HCT116 (cell line): ENCODE measurements at regions not wholly inside any gene's neighbourhood (a gene's known extent, or its start where the extent isn't known, plus 50 kb on each side); places are given as distances from the start of the nearest gene placed in this dataset.

Experiments
- ATAC-seq: fragments of 200-7000 bp; cut with Tn5 transposase; 2 replicates; pipeline ENCODE4 v1.9.1; 2020; ENCODE audit warnings: mild to moderate bottlenecking, moderate library complexity
- BruUV-seq: library from RNA; stranded (reverse); fragments of 400-500 nt; replicated peaks from 2 replicates; lab custom pipeline; 2021; lab: Mats Ljungman, UMichigan
- CTCF ChIA-PET: fragments of 300-600 bp; sonication (Branson Sonifier 250); formaldehyde crosslinking; loops from one replicate; lab custom pipeline; 2021; ENCODE audit warnings: antibody characterized with exemption; lab: Charles Lee
- POLR2A ChIA-PET: fragments of 300-600, 350-600 bp; sonication (Branson Sonifier 250); formaldehyde crosslinking; loops from one replicate; lab custom pipeline; 2021; ENCODE audit warnings: antibody characterized with exemption; lab: Charles Lee
- RAD21 ChIA-PET, 2 experiments: fragments of 300-600 bp; sonication (Branson Sonifier 250); formaldehyde crosslinking; loops; one replicate each; lab custom pipeline; 2023; ENCODE audit warnings: low total read pairs in 2 of 2; ENCODE audit not compliant: uncharacterized antibody in 2 of 2, unreplicated experiment in 2 of 2, low non-redundant PET in 1 of 2; lab: Charles Lee
- DNase-seq: peaks from one replicate; pipeline ENCODE4 v3.0.0-alpha.2; 2010; ENCODE audit warnings: low read depth, low spot score
- H2AFZ ChIP-seq: fragments of 200-600 bp; shearing (Covaris generic), sonication (generic); 2 replicates; pipeline ENCODE4 v1.6.1; 2017; ENCODE audit warnings: low read depth, mixed run types, mixed read lengths, antibody characterized with exemption, low read length; ENCODE audit not compliant: poor library complexity, severe bottlenecking
- H3K27ac ChIP-seq: 2 replicates; pipeline ENCODE4 v1.5.1; 2012; ENCODE audit warnings: low read depth, low read length
- H3K27me3 ChIP-seq: fragments of 200-600 bp; sonication (generic); 2 replicates; pipeline ENCODE4 v1.6.1; 2016; ENCODE audit warnings: mixed run types, low read length, mixed read lengths; ENCODE audit not compliant: insufficient read depth
- H3K36me3 ChIP-seq, 2 experiments: fragments of 200-500 bp in 1 of 2; fragments of 200-600 bp in 1 of 2; sonication (Bioruptor generic) in 1 of 2; sonication (generic) in 1 of 2; 2 replicates each; pipeline versions ENCODE4 v1.5.1 to v1.6.1; 2014 to 2016; ENCODE audit warnings: low read length in 2 of 2, inconsistent platforms in 1 of 2, mixed read lengths in 1 of 2, mixed run types in 1 of 2; ENCODE audit not compliant: insufficient read depth in 2 of 2, control insufficient read depth in 1 of 2
- H3K4me1 ChIP-seq, 2 experiments: fragments of 200-600 bp in 1 of 2; sonication (generic) in 1 of 2; 2 replicates each; pipeline versions ENCODE4 v1.5.1 to v1.6.1; 2012 to 2017; ENCODE audit warnings: low read length in 2 of 2, inconsistent platforms in 1 of 2, mild to moderate bottlenecking in 1 of 2, mixed read lengths in 1 of 2, mixed run types in 1 of 2, moderate library complexity in 1 of 2; ENCODE audit not compliant: insufficient read depth in 2 of 2, control insufficient read depth in 1 of 2
- H3K4me2 ChIP-seq: fragments of 200-600 bp; sonication (generic); 2 replicates; pipeline ENCODE4 v1.6.1; 2017; ENCODE audit warnings: mixed run types, low read length, mixed read lengths
- H3K4me3 ChIP-seq, 2 experiments: fragments of 200-600 bp in 1 of 2; sonication (generic) in 1 of 2; replicated peaks in 1 of 2; 2 replicates each; pipeline ENCODE4 v1.5.1; 2011 to 2016; ENCODE audit warnings: low read length in 2 of 2, control low read depth in 1 of 2, low read depth in 1 of 2, mild to moderate bottlenecking in 1 of 2, mixed read lengths in 1 of 2, mixed run types in 1 of 2
- H3K79me2 ChIP-seq: fragments of 200-600 bp; sonication (generic); 2 replicates; pipeline ENCODE4 v1.6.1; 2017; ENCODE audit warnings: mild to moderate bottlenecking, mixed run types, low read length, moderate library complexity, mixed read lengths; ENCODE audit not compliant: insufficient read depth
- H3K9ac ChIP-seq: fragments of 200-600 bp; sonication (generic); 2 replicates; pipeline ENCODE4 v1.6.1; 2016; ENCODE audit warnings: low read length, mixed read lengths
- H3K9me2 ChIP-seq: fragments of 200-600 bp; sonication (generic), shearing (Covaris generic); 2 replicates; pipeline ENCODE4 v1.6.1; 2017; ENCODE audit warnings: mixed run types, mild to moderate bottlenecking, moderate library complexity; ENCODE audit not compliant: insufficient read depth
- H3K9me3 ChIP-seq, 2 experiments: fragments of 200-500 bp in 1 of 2; fragments of 200-600 bp in 1 of 2; sonication (Bioruptor generic) in 1 of 2; sonication (generic) in 1 of 2; 2 replicates each; pipeline ENCODE4 v1.6.1; 2014 to 2017; ENCODE audit warnings: low read length in 2 of 2, mixed read lengths in 2 of 2, inconsistent platforms in 1 of 2, low read depth in 1 of 2, mild to moderate bottlenecking in 1 of 2, mixed run types in 1 of 2, moderate library complexity in 1 of 2; ENCODE audit not compliant: control insufficient read depth in 1 of 2, insufficient read depth in 1 of 2
- H4K20me1 ChIP-seq: fragments of 200-600 bp; sonication (generic), shearing (Covaris generic); 2 replicates; pipeline ENCODE4 v1.6.1; 2017; ENCODE audit warnings: mixed run types, mild to moderate bottlenecking, moderate library complexity; ENCODE audit not compliant: insufficient read depth
- ATF3 ChIP-seq: IDR thresholded peaks from 2 replicates; pipeline ENCODE4 v1.6.1; 2012
- CEBPB ChIP-seq: IDR thresholded peaks from 2 replicates; pipeline ENCODE4 v1.6.1; 2012; ENCODE audit warnings: low read depth
- ELF1 ChIP-seq: IDR thresholded peaks from 2 replicates; pipeline ENCODE4 v1.6.1; 2012; ENCODE audit warnings: low read depth, borderline replicate concordance
- EZH2 ChIP-seq: fragments of 200-600 bp; sonication (generic); IDR thresholded peaks from 2 replicates; pipeline ENCODE4 v1.6.1; 2017; ENCODE audit warnings: antibody characterized with exemption, mixed run types
- EZH2phosphoT487 ChIP-seq: fragments of 200-600 bp; IDR thresholded peaks from 2 replicates; pipeline ENCODE4 v1.6.1; 2018; ENCODE audit warnings: antibody characterized with exemption, borderline replicate concordance
- FOSL1 ChIP-seq: IDR thresholded peaks from 2 replicates; pipeline ENCODE4 v1.6.1; 2012; ENCODE audit warnings: low read depth
- POLR2A ChIP-seq: IDR thresholded peaks from 2 replicates; pipeline ENCODE4 v1.7.0; 2011; ENCODE audit warnings: borderline replicate concordance; ENCODE audit not compliant: insufficient read depth, insufficient read length; ENCODE audit errors: extremely low read depth
- POLR2AphosphoS5 ChIP-seq: IDR thresholded peaks from 2 replicates; pipeline ENCODE4 v1.6.1; 2011; ENCODE audit warnings: mild to moderate bottlenecking, low read depth, low read length, moderate library complexity
- REST ChIP-seq: IDR thresholded peaks from 2 replicates; pipeline ENCODE4 v1.6.1; 2012; ENCODE audit warnings: low read depth
- SIN3A ChIP-seq: IDR thresholded peaks from 2 replicates; pipeline ENCODE4 v1.6.1; 2012; ENCODE audit warnings: low read depth
- SP1 ChIP-seq: IDR thresholded peaks from 2 replicates; pipeline ENCODE4 v1.6.1; 2012; ENCODE audit warnings: low read depth
- ZBTB33 ChIP-seq: IDR thresholded peaks from 2 replicates; pipeline ENCODE4 v1.6.1; 2011; ENCODE audit warnings: mild to moderate bottlenecking, low read length, moderate library complexity; ENCODE audit not compliant: insufficient replicate concordance; ENCODE audit errors: extremely low read depth
- ZNF274 ChIP-seq: fragments of 200-500 bp; sonication (Bioruptor generic); IDR thresholded peaks from 2 replicates; pipeline ENCODE4 v1.6.1; 2014; ENCODE audit warnings: mild to moderate bottlenecking, low read depth, low read length, inconsistent platforms
- intact Hi-C: fragments of 100-400 bp; cut with micrococcal nuclease; formaldehyde crosslinking; loops from 2 replicates; pipeline ENCODE4 v1.10.0; 2022

GRCh38 chr6:44594481-44594880 lies 207.0 kb downstream of the CDC5L start:
- intact Hi-C loops, result loop anchor here (10.0 kb wide), 1 partner anchor 120 kb away; no protein-coding TSS in a partner anchor
- Histone ChIP-seq H3K36me3 (no peaks in the 10 kb centered on the region), H3K27me3 (no peaks in the 10 kb centered on the region), H3K79me2 (no peaks in the 10 kb centered on the region), H3K4me2 (no peak overlapping the region), H4K20me1 (no peaks in the 10 kb centered on the region), H3K4me1 (no peaks in the 10 kb centered on the region), H3K9me3 (no peaks in the 10 kb centered on the region), H2AFZ (no peak overlapping the region), H3K4me3 (no peak overlapping the region), H3K27ac (no peak overlapping the region), H3K9ac (no peak overlapping the region), H3K9me2 (no peaks in the 10 kb centered on the region)
- ChIA-PET RAD21 (interaction anchor here in 1 of 2 experiments (1.3 kb wide), 1 partner anchor 119 kb away, joined by 3 read pairs; no protein-coding TSS in a partner anchor), POLR2A (no interaction called here), CTCF (interaction anchor here (0.8 to 3.4 kb wide), 4 partner anchors 61 to 1328 kb away, joined by 3 to 23 read pairs (median 6); no protein-coding TSS in a partner anchor)
- no peak for TF ChIP-seq CEBPB
- no peak for TF ChIP-seq FOSL1
- no peak for TF ChIP-seq EZH2phosphoT487
- TF ChIP-seq SP1, result no peak
- TF ChIP-seq POLR2A, result no peak
- TF ChIP-seq ZNF274, result no peak
- DNase-seq, result no peak
- BruUV-seq, result no TSS peak
- no peak for ATAC-seq

- Histone ChIP-seq H3K36me3 (no peaks in the 10 kb centered on the region), H3K9me3 (no peaks in the 10 kb centered on the region), H3K79me2 (no peaks in the 10 kb centered on the region), H4K20me1 (no peaks in the 10 kb centered on the region), H3K27ac (no peak overlapping the region), H3K4me1 (no peaks in the 10 kb centered on the region), H2AFZ (no peak overlapping the region), H3K4me3 (no peak overlapping the region), H3K27me3 (no peaks in the 10 kb centered on the region), H3K9me2 (no peaks in the 10 kb centered on the region), H3K4me2 (no peak overlapping the region), H3K9ac (no peak overlapping the region)
- ChIA-PET RAD21 (no interaction called here), CTCF (interaction anchor here (0.7 to 1.8 kb wide), 2 partner anchors 14 to 123 kb away, joined by 3 to 5 read pairs; no protein-coding TSS in a partner anchor), POLR2A (no interaction called here)
- no peak for DNase-seq
- no peak for ATAC-seq
- intact Hi-C loops, result loop anchor here (10.0 kb wide), 1 partner anchor 124 kb away; no protein-coding TSS in a partner anchor
- no TSS peak for BruUV-seq
- TF ChIP-seq SIN3A (no peak), ZBTB33 (no peak), POLR2A (no peak), POLR2AphosphoS5 (no peak), FOSL1 (no peak), REST (no peak), EZH2phosphoT487 (no peak), EZH2 (no peak), ATF3 (no peak), ELF1 (no peak)
Measured at GRCh38 chr6:44598679-44599078, 211.2 kb downstream of the CDC5L start.
